ENCODE measurements at regions not wholly inside any gene's neighbourhood (a gene's known extent, or its start where the extent isn't known, plus 50 kb on each side); places are given as distances from the start of the nearest gene placed in this dataset.

GRCh38 chr1:167161762-167162161, 58.9 kb upstream of the POU2F1 start:
- TF ChIP-seq SP1 (IDR thresholded peaks at IDR 0.05) (no peak), ZNF384 (IDR thresholded peaks at IDR 0.05) (no peak), FOXA1 (IDR thresholded peaks at IDR 0.05) (no peak), FOXK2 (IDR thresholded peaks at IDR 0.05) (no peak), ARNT (IDR thresholded peaks at IDR 0.05) (no peak), FOXM1 (IDR thresholded peaks at IDR 0.05; ENCODE audit: borderline replicate concordance) (no peak), LEF1 (IDR thresholded peaks at IDR 0.05; ENCODE audit: borderline replicate concordance) (no peak)

All from HEK293T (cell line).